ENCODE measurements at regions not wholly inside any gene's neighbourhood (a gene's known extent, or its start where the extent isn't known, plus 50 kb on each side); places are given as distances from the start of the nearest gene placed in this dataset.

DNA sequence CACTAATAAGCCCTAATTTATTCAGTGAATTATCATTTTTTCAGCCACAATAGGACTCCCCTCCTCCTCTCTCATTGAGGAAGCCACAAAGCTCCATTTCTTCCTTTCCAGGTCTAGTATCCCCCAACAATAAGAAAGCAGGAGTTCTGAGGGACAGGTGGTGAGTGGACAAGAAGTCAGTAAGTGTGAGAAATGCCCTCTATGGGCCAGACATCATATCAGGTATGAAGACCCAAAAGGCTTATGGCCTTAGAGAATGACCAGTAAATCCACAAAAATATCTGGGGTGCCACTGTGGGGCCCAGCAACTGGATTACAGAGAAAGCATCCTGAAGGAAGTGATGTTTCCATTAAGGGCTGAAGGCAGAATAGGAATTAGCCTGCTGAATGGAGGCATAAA lies 175.7 kb downstream of the TRIM33 start:
- Histone ChIP-seq H3K56ac (ENCODE audit: insufficient read length, low read depth, low read length) (no peak overlapping the region), H2BK15ac (ENCODE audit: low read depth, low read length) (no peak overlapping the region), H3K18ac (ENCODE audit: insufficient read length, low read depth, low read length) (no peak overlapping the region), H2BK12ac (ENCODE audit: insufficient read length, low read depth, low read length) (no peak overlapping the region), H2BK120ac (ENCODE audit: low read depth, low read length, poor library complexity, severe bottlenecking) (no peak overlapping the region), H3K14ac (ENCODE audit: insufficient read depth, low read length) (no peak overlapping the region), H3K4me1 (ENCODE audit: insufficient read depth, low read length) (no peaks in the 10 kb centered on the region), H3K23ac (ENCODE audit: insufficient read length, low read depth, low read length) (no peak overlapping the region), H2BK5ac (ENCODE audit: insufficient read length, low read length) (no peak overlapping the region), H3K23me2 (ENCODE audit: insufficient read length, low read depth, low read length, poor library complexity, severe bottlenecking) (no peaks in the 10 kb centered on the region), H3K79me1 (ENCODE audit: insufficient read depth, low read depth, low read length, poor library complexity, severe bottlenecking) (no peaks in the 10 kb centered on the region), H2BK20ac (ENCODE audit: low read depth, low read length, poor library complexity, severe bottlenecking) (no peak overlapping the region), H3T11ph (ENCODE audit: low read length) (no peak overlapping the region), H3K27ac (ENCODE audit: insufficient read length, low read depth, low read length) (no peak overlapping the region), H3K9me3 (ENCODE audit: control insufficient read depth, low read depth, low read length) (no peaks in the 10 kb centered on the region), H3K27me3 (ENCODE audit: insufficient read depth, low read length) (no peaks in the 10 kb centered on the region), H4K20me1 (ENCODE audit: control insufficient read depth, insufficient read depth, insufficient read length) (no peaks in the 10 kb centered on the region), H2AK5ac (ENCODE audit: insufficient read length, low read length) (no peak overlapping the region), H3K4me2 (ENCODE audit: insufficient read depth, insufficient read length, low read length) (no peak overlapping the region), H4K91ac (ENCODE audit: insufficient read length, low read depth, low read length) (no peak overlapping the region), H4K8ac (replicated peaks; ENCODE audit: insufficient read length, low read depth, low read length) (no peak overlapping the region), H3K9ac (ENCODE audit: extremely low read depth, insufficient read length, low read length) (no peak overlapping the region), H2AFZ (ENCODE audit: low read length) (no peak overlapping the region), H3K79me2 (ENCODE audit: insufficient read depth, low read length) (no peaks in the 10 kb centered on the region), H3K4ac (ENCODE audit: low read depth, low read length) (no peak overlapping the region), H4K5ac (ENCODE audit: insufficient read length, low read depth, low read length) (no peak overlapping the region)
- H3K27me3 Mint-ChIP-seq (ENCODE audit: low read depth), result peaks cover 19% of the 10 kb centered on the region
- DNase-seq, result no peak
- H3K9me3 Mint-ChIP-seq, result no peaks in the 10 kb centered on the region
- H3K4me3 Mint-ChIP-seq, result no peak overlapping the region
- no peaks in the 10 kb centered on the region for H3K36me3 Mint-ChIP-seq (ENCODE audit: insufficient read depth in 1 of 3, low read depth in 3 of 3)
- TF ChIP-seq CTCF (conservative IDR thresholded peaks at IDR 0.05), result no peak
- peaks cover 0 to 5% of the 10 kb centered on the region in 2 experiments; a peak in 1 of 4 replicates for H3K4me1 Mint-ChIP-seq
- H3K27ac Mint-ChIP-seq, result no peak overlapping the region
